ENCODE measurements at regions not wholly inside any gene's neighbourhood (a gene's known extent, or its start where the extent isn't known, plus 50 kb on each side); places are given as distances from the start of the nearest gene placed in this dataset.

DNA sequence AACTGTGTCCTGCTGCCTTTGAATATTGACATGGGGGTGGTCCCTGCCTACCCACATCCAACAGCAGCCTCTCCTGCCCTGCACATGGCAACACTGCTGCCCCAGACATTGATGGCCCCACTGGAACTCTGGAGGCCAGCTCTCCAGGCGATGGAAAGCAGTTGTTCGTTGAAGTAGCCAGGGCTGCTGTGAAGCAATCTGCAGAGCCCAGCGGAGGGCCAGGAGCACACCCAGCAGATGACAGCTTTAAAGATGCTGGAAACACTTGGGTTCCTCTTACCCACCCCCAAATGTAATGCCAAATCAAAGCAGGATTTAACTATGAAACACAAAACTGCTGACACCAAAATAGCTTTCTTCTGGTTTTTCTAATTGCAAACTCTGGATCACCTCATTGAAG, 165.6 kb upstream of the NAV2 start:
- TF ChIP-seq CTCF (IDR thresholded peaks at IDR 0.05), result no peak
- TF ChIP-seq POLR2AphosphoS5 (IDR thresholded peaks at IDR 0.05), result no peak

Measured in gastroesophageal sphincter (tissue), 3 donors.